Endothelial cell (in vitro differentiated cells): ENCODE measurements at regions not wholly inside any gene's neighbourhood (a gene's known extent, or its start where the extent isn't known, plus 50 kb on each side); places are given as distances from the start of the nearest gene placed in this dataset.

Source experiments
- DNase-seq: peaks from one replicate; pipeline ENCODE4 v3.0.0; 2021; ENCODE audit warnings: low spot score
- H3K27ac Mint-ChIP-seq: one replicate; pipeline ENCODE4 v1.8.0; 2021; ENCODE audit warnings: mixed read lengths, inconsistent platforms; ENCODE audit not compliant: unreplicated experiment
- H3K27me3 Mint-ChIP-seq: one replicate; pipeline ENCODE4 v1.8.0; 2021; ENCODE audit warnings: mild to moderate bottlenecking, moderate library complexity, mixed read lengths, inconsistent platforms; ENCODE audit not compliant: unreplicated experiment
- H3K36me3 Mint-ChIP-seq: one replicate; pipeline ENCODE4 v1.8.0; 2021; ENCODE audit warnings: mild to moderate bottlenecking, low read depth, mixed read lengths, inconsistent platforms; ENCODE audit not compliant: unreplicated experiment
- H3K4me1 Mint-ChIP-seq: one replicate; pipeline ENCODE4 v1.8.0; 2021; ENCODE audit warnings: mild to moderate bottlenecking, mixed read lengths, inconsistent platforms; ENCODE audit not compliant: unreplicated experiment
- H3K4me3 Mint-ChIP-seq: one replicate; pipeline ENCODE4 v1.8.0; 2021; ENCODE audit warnings: mild to moderate bottlenecking, mixed read lengths, inconsistent platforms; ENCODE audit not compliant: unreplicated experiment
- H3K9me3 Mint-ChIP-seq: one replicate; pipeline ENCODE4 v1.8.0; 2021; ENCODE audit warnings: mixed read lengths, inconsistent platforms; ENCODE audit not compliant: unreplicated experiment
- TF ChIP-seq, protein P1 (sequence below): fragments of 200-600 bp; sonication (generic); IDR thresholded peaks from one replicate; pipeline ENCODE4 v1.5.0; 2021; ENCODE audit warnings: antibody characterized with exemption; ENCODE audit not compliant: unreplicated experiment

DNA sequence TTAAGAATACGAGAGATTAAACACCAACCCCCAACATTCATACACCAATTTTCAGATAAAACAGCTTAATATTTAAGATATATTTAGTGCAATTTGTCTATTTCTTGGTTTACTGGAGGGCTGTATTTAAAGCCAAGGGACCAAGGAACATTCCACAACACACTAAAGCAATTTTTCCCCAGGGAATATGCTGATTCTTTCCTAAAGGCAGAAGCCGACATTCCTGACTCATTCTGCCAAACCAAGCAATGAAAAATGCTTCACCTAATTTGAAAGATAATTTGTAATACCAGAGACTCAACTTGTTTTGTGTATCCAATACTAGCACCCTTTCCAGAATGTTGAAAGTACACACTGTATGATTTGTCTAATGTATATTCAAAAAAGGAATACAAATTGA is 1267.6 kb upstream of the PIK3C3 start:
- H3K9me3 Mint-ChIP-seq: no peaks in the 10 kb centered on the region
- no peaks in the 10 kb centered on the region for H3K36me3 Mint-ChIP-seq
- no peak for DNase-seq
- no peak overlapping the region for H3K27ac Mint-ChIP-seq
- no peak overlapping the region for H3K4me3 Mint-ChIP-seq
- H3K27me3 Mint-ChIP-seq: no peaks in the 10 kb centered on the region
- TF ChIP-seq, protein P1, sequence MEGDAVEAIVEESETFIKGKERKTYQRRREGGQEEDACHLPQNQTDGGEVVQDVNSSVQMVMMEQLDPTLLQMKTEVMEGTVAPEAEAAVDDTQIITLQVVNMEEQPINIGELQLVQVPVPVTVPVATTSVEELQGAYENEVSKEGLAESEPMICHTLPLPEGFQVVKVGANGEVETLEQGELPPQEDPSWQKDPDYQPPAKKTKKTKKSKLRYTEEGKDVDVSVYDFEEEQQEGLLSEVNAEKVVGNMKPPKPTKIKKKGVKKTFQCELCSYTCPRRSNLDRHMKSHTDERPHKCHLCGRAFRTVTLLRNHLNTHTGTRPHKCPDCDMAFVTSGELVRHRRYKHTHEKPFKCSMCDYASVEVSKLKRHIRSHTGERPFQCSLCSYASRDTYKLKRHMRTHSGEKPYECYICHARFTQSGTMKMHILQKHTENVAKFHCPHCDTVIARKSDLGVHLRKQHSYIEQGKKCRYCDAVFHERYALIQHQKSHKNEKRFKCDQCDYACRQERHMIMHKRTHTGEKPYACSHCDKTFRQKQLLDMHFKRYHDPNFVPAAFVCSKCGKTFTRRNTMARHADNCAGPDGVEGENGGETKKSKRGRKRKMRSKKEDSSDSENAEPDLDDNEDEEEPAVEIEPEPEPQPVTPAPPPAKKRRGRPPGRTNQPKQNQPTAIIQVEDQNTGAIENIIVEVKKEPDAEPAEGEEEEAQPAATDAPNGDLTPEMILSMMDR: no peak
- no peaks in the 10 kb centered on the region for H3K4me1 Mint-ChIP-seq

DNA sequence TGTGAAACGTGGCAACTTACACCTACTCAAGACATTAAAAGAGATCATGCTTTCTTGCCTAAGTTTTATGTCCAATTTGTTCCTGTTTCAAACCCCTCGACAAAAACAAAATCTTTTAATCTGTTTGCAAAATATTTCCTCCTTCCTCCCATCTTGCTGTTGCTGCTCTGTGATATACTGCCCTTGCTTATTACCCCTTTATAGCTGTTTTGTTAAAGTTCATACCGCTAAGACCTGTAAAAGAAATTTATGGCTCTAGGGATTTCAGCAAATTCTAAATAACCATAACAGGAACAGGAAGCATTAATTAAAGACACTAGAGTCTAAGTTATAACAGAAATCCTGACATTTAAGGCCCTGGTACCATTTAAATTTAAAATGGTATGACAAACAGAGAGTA is 1268.2 kb upstream of the PIK3C3 start:
- Mint-ChIP-seq H3K4me1 (no peaks in the 10 kb centered on the region), H3K36me3 (no peaks in the 10 kb centered on the region), H3K9me3 (no peaks in the 10 kb centered on the region), H3K4me3 (no peak overlapping the region), H3K27me3 (no peaks in the 10 kb centered on the region), H3K27ac (no peak overlapping the region)
- TF ChIP-seq, protein P1: no peak
- DNase-seq: no peak

DNA sequence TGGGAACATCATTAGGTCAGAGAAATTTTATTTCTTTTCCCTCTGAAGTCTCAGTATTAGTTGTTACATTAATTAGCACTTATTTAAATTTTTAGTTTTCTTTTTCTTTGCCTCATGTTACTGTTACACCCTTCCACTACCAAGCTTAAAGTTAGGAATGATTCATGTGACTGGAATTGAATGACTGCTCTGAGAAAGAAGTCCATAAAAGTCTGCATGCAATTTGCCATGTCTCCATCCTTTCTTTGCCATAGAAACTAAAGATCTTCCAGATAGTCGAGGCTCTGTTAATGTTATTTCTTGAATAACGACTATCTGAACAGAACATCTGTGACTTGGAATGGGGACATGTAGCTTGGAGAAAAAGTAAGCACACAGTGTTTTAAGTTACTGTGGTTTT is 1269.8 kb upstream of the PIK3C3 start:
- Mint-ChIP-seq H3K27me3 (no peaks in the 10 kb centered on the region), H3K27ac (no peak overlapping the region), H3K4me1 (no peaks in the 10 kb centered on the region), H3K9me3 (no peaks in the 10 kb centered on the region), H3K4me3 (no peak overlapping the region), H3K36me3 (no peaks in the 10 kb centered on the region)
- DNase-seq: no peak
- TF ChIP-seq, protein P1: no peak

DNA sequence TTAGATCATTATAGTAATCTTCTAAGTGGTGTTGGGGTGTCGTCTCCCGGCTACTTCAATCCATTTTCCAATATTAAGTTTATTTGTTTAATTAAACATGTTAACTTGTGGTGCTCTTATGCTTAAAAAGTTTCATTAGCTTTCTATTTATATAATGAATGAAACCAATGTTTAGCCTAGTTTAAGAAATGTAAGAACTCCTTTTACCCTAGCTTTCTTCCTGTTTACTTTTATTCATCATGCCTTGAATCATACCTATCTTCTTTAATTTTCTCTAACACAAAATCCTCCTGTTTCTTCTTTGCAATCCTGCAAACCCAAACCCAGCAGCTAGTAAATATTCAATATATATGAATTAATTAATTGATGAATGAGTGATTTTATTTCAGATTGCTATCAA is 1276.7 kb upstream of the PIK3C3 start:
- TF ChIP-seq, protein P1: no peak
- H3K4me1 Mint-ChIP-seq: no peaks in the 10 kb centered on the region
- DNase-seq: no peak
- no peaks in the 10 kb centered on the region for H3K36me3 Mint-ChIP-seq
- H3K27ac Mint-ChIP-seq: no peak overlapping the region
- H3K9me3 Mint-ChIP-seq: no peaks in the 10 kb centered on the region
- H3K27me3 Mint-ChIP-seq: peaks cover 2% of the 10 kb centered on the region
- no peak overlapping the region for H3K4me3 Mint-ChIP-seq

DNA sequence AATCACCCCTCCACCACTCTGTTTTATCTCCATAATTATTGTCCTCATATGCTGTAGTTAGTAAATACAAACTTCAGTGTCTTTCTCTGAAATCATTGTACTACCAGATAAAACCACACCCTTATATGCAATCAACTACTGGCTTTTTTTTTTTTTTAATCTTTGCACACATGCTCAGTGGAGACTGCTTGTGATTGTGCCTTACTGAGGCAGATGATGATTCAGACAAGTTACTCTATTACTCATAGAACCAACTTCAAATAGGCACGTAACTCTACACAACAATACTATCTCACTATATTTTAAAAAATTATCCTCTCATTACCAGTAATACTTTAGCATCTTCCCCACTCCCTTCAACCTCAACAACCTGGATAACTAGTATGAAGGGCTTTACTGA is 1278.4 kb upstream of the PIK3C3 start:
- Mint-ChIP-seq H3K4me1 (no peaks in the 10 kb centered on the region), H3K4me3 (no peak overlapping the region), H3K27ac (no peak overlapping the region), H3K27me3 (peaks cover 2% of the 10 kb centered on the region), H3K36me3 (no peaks in the 10 kb centered on the region), H3K9me3 (no peaks in the 10 kb centered on the region)
- TF ChIP-seq, protein P1: no peak
- no peak for DNase-seq
